NCI-H345 treated with DMSO at 0.1 percent for 48 hours (cell line): ENCODE measurements at regions not wholly inside any gene's neighbourhood (a gene's known extent, or its start where the extent isn't known, plus 50 kb on each side); places are given as distances from the start of the nearest gene placed in this dataset.

Experiments
- DNase-seq: peaks from one replicate; lab custom pipeline; 2025; ENCODE audit not compliant: unreplicated experiment; lab: John Stamatoyannopoulos, UW

- no peak for DNase-seq
Observed at GRCh38 chr2:16303761-16304160, 361.9 kb downstream of the CYRIA start.

GRCh38 chr2:16303273-16303577 is 362.4 kb downstream of the CYRIA start:
- DNase-seq = no peak

DNA sequence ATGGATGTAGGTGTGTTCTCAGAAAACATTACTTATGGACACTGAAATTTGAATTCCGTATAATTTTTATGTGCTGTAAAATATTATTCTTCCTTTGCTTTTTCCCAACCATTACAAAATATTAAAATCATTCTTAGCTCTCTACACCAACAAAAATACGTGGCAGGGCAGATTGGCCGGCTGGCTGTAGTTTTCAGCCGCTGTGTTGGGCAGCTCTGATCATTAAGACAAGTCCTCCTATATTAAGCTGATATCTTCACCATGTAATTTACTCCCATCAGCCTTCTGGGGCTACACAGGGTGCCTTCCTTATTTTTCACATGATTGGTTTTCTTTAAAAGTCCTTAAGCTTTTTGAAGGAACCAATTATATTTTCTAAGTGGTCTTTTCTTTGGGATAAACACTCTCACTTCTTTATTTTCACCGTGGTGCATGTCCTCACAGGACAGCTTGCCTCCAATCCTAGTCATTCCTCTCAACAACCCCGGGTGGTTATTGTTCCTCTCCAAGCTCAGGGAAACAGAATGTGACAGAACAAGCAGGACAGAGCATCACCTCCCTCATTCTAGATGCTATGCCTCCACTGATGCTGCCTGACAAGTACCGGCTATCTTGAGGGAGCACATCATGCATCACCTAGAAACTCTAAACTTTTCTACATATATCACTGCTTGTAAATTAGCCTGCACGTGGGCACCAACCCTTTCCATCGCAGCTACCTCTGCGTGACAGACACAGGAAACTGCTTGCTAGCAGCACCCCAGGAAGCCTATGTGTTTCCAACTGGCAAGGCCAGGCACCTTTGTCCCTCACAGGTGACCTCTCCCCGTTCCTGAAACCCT is 362.3 kb downstream of the MYCN start:
- DNase-seq = no peak

DNA sequence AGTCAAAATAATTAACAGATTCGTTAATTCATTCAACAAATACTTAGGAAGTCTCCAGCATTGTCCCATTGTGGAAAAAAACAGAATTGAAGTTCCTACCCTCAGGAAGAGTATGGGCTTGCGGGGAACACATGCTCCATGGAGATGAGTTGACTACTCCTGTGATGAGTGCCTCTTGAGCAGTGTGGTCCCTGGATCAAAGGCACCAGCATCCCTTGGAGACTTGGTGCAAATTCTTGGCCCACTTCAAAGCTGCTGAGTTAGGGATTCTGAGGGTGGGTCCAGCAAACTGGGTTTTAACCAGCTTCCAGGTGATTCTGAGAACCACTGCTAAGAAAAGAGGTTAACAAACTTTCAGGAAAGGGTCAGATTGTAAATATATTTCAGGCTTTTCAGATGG is 361.6 kb downstream of the MYCN start:
- DNase-seq = no peak

DNA sequence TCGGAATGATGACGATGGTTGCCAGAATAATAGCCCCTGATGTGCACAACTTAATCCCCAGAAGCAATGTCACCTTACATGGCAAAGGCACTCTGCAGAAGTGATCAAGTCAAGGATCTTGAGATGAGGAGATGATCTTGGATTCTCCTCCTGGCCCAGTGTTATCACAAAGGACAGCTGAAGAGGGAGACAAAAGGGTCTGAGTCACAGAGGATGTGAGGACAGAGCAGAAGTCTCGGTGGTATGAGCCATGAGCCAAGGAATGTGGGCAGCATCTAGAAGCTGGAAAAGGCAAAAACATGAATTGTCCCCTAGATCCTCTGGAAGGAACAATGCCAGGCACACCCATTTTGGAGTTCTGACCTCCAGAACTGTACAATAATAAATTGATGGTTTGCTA is 358.5 kb downstream of the MYCN start:
- no peak for DNase-seq

GRCh38 chr2:16296331-16297250 is 356.2 kb downstream of the MYCN start:
- DNase-seq = no peak

DNA sequence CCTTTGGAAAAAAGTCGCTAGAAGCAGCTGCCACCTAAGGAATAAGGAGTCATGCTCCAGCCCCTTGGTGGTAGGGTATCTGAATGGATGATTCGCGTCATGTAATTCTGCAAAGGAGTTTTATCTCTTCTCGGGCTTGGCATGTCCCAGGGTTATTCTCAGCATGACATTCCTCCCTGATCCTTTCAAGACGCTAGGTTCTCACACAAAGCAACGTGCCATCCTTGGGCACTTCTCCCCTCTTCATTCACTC is 355.6 kb downstream of the MYCN start:
- DNase-seq = no peak

GRCh38 chr2:16294791-16295190 is 354.4 kb downstream of the MYCN start:
- DNase-seq = no peak

DNA sequence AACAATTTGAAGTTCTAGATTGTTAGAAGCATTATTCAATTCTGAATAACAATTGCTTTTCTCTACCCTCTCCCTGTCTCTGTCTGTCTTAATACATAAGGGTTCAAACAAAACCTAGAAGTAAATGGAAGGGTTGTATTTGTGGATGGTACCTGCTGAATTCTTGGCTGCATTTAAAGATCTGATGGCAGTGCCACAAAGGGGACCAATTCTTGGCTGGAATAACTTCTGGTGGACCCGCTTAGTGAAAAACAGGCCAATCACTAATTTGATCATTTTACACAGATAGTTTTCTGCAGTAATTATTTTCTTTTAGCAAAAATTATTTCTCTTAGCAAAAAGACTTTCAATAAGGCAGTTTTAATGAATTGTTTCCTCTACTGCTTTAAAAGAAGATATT is 353.5 kb downstream of the MYCN start:
- no peak for DNase-seq

GRCh38 chr2:16293398-16293797 is 353.0 kb downstream of the MYCN start:
- no peak for DNase-seq

- DNase-seq = no peak
Observed at GRCh38 chr2:16291731-16292550, 351.6 kb downstream of the MYCN start.

DNA sequence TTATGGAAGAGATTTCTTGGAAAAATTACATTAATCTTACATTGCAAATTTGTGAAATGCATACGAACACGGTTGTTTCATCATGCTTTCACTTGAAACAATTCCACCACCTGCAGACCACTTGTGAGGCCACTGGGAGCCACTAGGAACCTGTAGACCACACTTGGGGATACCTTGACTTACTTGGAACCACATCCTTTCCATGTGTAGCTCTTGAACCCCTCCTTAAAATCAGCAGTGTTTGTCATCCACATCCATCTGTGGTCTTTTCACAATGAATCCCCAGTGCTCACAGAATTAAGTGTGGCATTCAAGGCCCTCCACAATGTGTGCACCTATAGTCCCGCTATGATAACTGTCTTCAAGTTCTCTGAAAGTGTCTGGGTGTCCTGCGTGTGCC is 350.9 kb downstream of the MYCN start:
- no peak for DNase-seq

DNA sequence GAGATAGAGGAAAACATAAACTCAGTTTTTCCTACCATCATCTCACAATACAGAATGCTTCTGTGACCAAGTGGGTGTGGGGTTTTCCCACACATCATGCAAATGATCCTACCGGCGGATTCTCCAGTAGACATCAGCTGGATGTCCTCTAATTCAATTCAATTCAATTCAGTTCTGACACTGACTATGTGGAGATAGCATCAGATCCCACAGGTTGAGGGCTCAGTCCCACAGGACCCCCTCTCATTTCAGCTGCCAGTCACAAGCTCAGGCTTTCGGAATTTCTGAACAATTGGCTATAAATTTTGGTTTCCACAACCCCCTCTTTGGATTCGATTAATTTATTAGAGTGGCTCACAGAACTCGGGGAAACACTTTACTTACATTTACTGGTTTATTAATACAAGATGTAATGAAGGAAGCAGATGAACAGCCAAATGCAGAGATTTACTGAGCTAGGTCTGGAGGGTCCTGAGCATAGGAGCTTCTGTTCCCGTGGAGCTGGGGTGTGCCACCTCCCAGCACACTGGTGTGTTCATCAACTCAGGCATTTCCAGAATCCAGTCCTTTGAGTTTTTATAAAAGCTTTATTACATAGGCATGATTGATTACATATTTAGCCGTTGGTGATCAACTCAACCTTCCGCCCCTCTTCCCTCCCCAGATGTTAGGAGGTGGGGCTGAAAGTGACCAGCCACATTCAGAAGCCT is 350.1 kb downstream of the MYCN start:
- no peak for DNase-seq

GRCh38 chr2:16288371-16289112 is 348.2 kb downstream of the MYCN start:
- no peak for DNase-seq

DNA sequence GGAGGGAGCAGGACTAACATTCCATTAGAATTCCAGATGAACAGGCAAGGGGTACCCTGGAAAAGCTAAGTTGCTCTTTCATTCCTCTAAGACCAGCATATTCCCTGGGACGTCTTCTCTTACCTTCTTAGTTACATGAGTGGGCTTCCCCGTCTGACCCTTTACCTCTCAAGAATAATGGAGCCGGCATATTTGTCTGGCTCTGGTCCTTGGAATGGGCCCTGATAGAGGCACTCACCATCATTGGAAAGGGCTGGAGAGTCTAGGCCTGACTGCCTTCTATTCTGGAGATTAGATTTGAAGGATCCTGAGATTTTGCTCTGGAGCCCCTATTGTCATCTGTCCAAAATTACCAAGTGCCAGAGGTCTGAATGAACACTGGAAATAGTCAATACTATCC is 347.5 kb downstream of the MYCN start:
- no peak for DNase-seq

GRCh38 chr2:16287281-16287680 is 346.9 kb downstream of the MYCN start:
- no peak for DNase-seq

DNA sequence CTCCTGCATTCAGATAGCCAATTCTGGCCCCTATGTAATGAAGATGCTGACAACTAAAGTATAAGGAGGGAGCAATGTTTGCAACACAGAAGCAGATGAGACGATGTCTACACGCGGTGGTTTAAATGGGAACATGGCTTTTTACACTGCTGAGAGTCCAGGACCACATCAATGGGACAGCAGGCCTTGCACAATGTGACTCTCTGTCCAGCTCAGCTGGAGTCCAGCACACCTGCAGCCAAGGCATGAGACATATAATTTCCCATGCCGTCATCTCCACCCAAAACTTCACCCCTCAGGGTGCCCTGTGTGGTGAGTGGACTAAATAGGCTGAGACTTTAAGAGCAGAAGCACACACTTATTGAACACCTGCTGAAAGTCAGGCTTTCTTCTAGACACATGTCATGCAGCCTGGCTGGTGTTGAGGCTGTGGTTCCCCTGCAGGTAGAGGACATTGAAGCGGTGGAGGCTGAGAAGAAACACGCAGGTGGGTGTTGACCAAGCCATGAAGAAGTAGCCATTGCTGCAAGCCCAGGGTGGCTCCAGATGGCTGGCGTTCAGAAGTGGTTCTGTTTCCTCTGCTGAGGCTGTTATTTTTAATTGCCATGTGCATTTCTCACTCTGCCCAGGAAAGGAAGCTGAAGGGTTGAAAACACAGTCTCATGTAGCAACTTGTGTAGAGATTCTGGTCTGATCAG is 345.6 kb downstream of the MYCN start:
- no peak for DNase-seq

GRCh38 chr2:16284941-16285625 is 344.7 kb downstream of the MYCN start:
- DNase-seq = no peak
